Lung microvascular endothelial cell (primary cell): ENCODE measurements at regions not wholly inside any gene's neighbourhood (a gene's known extent, or its start where the extent isn't known, plus 50 kb on each side); places are given as distances from the start of the nearest gene placed in this dataset.
"Not testable (repeated sequence)": the region's sequence is repeated elsewhere in the genome, so short reads cannot be mapped to it uniquely, and the experiment has no call there.

Experiments used
- DNase-seq, 2 donors: peaks; one replicate each; pipeline versions ENCODE4 v3.0.0 to v3.0.0-alpha.2; 2010; ENCODE audit warnings: low read depth in 2 of 2

GRCh38 chr5:88666761-88667495 lies 216.1 kb downstream of the MEF2C start:
- peak in 1 of 2 donors; percentile 27 for DNase-seq

GRCh38 chr5:88665750-88666215 lies 217.2 kb downstream of the MEF2C start:
- no peak for DNase-seq

DNA sequence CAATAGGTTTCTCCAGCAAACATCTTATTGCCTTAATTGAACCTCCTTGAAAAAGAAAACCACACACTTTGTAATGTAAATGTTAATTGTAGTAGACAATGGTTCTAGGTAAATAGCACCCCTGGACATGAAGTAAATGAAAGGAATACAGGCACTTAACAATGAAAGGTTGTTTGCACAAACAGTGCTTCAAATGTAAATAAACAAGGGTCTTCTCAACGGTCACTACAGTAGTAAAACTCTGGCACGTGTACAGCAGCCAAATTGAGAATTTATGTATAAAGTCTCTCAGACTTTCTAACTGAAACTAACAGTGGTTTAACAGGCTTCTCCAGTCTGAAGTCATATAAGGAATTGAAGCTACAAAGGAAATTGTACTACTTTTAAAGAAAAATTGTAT lies 218.3 kb downstream of the MEF2C start:
- DNase-seq = no peak

DNA sequence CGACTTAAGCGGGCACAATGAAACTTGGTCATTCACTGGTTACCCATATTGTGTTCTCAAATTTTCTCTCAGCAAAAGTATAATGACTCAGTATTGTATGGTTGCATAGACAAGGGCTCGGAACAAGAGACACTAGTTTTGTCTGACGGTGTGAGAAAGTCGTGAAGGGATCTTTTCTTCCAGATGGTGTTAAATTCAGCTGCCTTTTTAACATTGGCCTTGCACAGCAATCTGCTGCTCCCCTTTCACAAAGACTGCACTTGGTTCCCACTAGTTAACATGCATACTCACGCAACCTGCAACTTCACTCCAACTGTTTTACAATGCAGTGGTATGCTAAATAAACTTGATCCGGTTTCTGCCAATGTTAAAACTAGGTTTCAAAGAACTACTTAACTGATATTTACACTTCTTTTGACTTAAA lies 219.2 kb downstream of the MEF2C start:
- DNase-seq = no peak

GRCh38 chr5:88662846-88663245 lies 220.1 kb downstream of the MEF2C start:
- no peak for DNase-seq

- DNase-seq = no peak
Observed at GRCh38 chr5:88661806-88662207, 221.2 kb downstream of the MEF2C start.

GRCh38 chr5:88660947-88661805 lies 221.8 kb downstream of the MEF2C start:
- peak; percentile 50 to 57 for DNase-seq

GRCh38 chr5:88660264-88660946 lies 222.6 kb downstream of the MEF2C start:
- DNase-seq = peak in 1 of 2 donors; percentile 21

DNA sequence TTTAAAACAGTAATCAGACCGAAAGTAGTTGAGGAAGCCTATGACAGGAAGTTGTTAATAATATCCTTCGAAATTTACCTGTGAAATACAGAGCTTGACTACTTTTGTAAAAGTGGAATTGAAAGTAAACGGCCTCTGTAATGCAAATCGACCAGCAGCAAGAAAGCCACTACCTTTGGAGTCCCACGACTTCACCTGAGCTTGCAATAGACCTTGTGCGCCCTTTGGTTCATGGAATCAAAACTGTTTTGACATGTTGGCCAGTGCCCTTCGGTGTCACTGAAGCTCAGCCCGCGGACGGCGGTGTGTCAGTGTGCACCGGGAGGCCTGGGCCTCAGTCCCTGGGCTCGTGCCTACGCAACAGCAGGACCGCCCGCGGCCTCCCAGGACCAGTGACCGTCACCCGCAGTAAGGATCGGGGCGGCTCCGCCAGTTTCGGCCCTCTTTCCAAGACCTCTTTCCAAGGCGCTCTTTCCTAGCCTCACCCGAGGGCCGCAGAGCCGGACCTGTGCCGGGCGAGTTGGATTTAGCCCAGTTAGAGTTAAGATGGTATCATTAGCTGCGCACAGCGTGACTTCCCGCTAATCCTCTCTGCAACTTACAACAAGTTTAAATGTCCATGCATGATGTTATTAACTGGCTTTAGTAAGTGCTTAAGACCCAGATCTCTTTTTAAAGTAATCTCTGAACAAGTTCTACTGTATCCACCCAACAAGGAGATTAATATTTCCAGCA lies 223.3 kb downstream of the MEF2C start:
- DNase-seq = no peak

- no peak for DNase-seq
Observed at GRCh38 chr5:88658886-88659285, 224.1 kb downstream of the MEF2C start.

DNA sequence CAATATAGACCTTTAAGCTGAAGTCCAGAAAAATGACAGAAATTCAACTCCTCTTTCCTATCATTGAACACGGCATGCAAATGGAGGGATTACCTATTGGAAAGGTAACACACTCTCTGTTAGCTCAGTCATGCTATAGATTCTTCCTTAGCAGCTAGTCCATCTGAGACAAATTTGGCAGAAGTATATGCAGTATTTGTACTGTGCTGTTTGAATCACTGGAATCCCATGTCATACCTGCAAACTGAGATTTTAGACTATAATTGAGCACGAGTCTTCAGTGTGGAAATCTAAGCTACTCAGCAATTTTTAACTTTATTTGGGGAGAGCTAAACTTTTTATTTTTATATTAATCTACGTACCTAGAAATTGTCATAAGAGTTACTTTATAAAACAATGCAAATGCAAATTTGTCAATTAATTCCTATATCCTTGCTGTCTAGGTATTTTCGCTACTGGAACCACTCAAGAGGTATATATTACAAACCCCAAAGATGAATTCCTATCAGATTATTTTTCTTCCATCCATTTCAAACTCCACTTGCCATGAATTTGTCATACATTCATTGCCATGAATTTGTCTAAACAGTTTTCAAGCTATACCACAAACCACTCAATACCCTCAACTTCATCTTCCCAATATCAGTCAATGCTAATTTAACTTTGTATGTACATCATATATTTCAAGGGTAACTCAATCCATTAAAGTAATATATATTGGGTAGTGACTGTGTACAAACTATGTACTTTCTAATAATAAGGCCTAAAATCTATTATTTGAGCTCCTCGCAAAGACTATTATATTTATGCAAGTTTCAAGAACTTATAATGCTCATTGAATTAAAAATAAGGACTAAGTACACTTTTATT lies 224.8 kb downstream of the MEF2C start:
- DNase-seq = no peak

- no peak for DNase-seq
Observed at GRCh38 chr5:88657136-88657535, 225.8 kb downstream of the MEF2C start.

GRCh38 chr5:88656221-88656950 lies 226.6 kb downstream of the MEF2C start:
- DNase-seq = no peak

- no peak for DNase-seq
Observed at GRCh38 chr5:88653471-88653870, 229.5 kb downstream of the MEF2C start.

DNA sequence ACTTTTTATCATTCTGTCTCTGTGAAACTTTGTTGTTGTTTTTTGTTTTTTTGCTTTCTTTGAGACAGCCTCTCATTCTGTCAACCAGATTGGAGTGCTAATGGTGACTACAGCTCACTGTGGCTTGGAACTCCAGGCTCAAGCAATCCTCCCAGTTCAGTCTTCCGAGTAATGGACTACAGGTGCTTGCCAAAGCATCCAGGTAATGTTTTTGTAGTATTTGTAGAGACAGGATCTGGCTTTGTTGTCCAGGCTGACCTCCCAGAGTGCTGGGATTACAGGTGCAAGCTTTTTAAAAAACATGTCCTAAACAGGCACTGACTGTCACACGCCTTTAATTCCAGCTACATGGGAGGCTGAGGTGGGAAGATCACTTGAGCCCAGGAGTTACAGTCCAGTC lies 235.1 kb downstream of the MEF2C start:
- DNase-seq = no peak

- no peak for DNase-seq
Observed at GRCh38 chr5:88646866-88647265, 236.1 kb downstream of the MEF2C start.

- no peak for DNase-seq
Observed at GRCh38 chr5:88644676-88645075, 238.3 kb downstream of the MEF2C start.

DNA sequence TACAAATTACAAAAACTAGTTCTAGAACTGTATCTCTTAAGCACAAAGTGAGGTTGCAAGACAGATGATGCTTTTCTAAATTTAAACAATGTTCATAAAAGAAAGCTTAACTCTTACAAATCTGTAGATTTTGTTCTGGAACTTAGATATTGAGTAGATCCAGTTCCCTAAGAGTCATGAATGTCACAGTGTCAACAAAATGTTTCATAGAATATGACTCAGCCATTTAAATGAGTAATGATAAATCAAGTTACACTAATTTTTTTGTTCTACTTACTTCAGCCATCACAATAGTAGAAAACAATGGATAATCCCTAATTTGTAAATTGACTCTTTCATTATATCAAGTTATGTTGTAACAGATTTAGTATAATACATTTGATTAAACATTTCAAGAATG lies 239.7 kb downstream of the MEF2C start:
- no peak for DNase-seq

DNA sequence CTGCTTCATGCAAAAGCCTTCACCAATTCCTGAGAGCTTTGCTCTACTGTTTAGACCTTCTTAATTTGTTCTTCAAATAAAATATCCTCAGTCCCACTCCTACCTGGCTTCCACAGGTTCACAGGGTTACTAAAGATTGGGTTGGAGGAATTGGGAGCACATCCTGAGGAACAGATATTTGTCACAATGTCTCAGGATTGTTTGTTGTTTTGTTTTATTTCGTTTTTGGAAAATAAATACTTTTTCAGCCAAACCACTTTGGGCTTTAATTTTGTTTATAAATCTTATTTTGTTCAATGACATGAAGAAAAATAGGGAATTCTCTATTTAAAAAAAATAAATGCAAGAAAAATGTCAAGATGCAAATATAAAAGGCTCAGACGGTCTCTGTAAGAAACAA lies 249.0 kb downstream of the MEF2C start:
- DNase-seq = no peak

DNA sequence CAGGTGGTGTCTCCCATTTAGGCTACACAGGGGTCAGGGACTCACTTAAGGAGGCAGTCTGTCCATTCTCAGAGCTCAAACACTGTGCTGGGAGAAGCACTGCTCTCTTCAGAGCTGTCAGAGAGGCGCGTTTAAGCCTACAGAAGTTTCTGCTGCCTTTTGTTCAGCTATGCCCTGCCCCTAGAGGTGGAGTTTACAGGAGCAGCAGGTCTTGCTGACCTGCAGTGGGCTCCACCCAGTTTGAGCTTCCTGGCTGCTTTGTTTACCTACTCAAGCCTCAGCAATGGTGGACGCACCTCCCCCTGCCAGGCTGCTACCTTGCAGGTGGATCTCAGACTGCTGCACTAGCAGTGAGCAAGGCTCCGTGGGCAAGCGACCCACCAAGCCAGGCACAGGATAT lies 260.1 kb downstream of the MEF2C start:
- DNase-seq = not testable (repeated sequence)
